ENCODE measurements at regions not wholly inside any gene's neighbourhood (a gene's known extent, or its start where the extent isn't known, plus 50 kb on each side); places are given as distances from the start of the nearest gene placed in this dataset.

DNA sequence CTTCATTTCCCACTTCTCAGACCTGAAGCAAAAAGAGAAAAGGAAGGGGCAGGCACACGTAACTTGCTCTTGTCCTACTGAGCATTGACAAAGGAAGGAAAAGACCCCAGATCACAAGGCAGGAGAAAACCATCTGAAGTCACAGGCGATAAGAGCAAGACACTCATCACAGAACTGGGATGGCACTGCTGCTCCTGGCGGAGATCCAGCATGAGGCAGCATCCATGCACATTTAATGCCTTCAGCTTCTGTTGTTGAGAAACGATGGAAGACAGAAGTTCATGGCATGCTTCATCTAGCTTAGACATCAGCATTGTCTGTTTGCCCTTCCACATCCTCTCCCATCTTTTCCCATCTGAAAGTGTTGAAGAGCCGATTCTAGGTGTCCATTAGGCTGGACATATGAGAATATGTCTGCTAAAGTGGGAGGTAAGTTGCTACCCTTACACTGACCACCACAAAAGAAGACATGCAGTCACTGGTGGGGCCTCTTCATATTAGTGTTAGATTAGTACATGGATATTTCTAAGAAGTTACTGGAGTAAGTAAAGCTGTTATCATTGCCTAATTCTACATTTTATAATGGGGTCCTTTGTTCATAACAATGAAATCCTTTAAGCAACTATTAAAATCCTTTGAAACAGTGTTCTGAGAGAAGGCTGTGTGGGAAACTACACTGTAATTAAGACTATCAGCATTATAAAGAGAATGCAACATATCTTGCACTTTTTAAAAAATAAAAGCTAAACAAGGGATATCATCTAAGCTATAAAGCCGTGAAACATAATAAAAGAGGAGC, 618.5 kb downstream of the C6orf118 start:
- Histone ChIP-seq H4K20me1 (ENCODE audit: insufficient read depth, low read length) (no peaks in the 10 kb centered on the region), H3K9me2 (replicated peaks; ENCODE audit: insufficient read depth, low read length) (no peaks in the 10 kb centered on the region), H3K9ac (ENCODE audit: low read length) (no peak overlapping the region), H3K4me2 (ENCODE audit: low read depth, low read length) (no peak overlapping the region), H3K27ac (ENCODE audit: low read length) (no peak overlapping the region), H3K27me3 (replicated peaks; ENCODE audit: insufficient read depth, low read length) (no peaks in the 10 kb centered on the region), H3K36me3 (replicated peaks; ENCODE audit: insufficient read depth, low read length) (no peaks in the 10 kb centered on the region), H2AFZ (ENCODE audit: low read length) (no peak overlapping the region), H3K79me2 (ENCODE audit: low read length) (no peaks in the 10 kb centered on the region), H3K4me1 (ENCODE audit: low read length) (no peaks in the 10 kb centered on the region), H3K9me3 (replicated peaks; ENCODE audit: insufficient read depth, low read length) (no peaks in the 10 kb centered on the region), H3K4me3 (ENCODE audit: low read length) (no peak overlapping the region), H3F3A (ENCODE audit: insufficient read depth, low read length) (no peaks in the 10 kb centered on the region)
- no peak for DNase-seq
- TF ChIP-seq EZH2 (optimal IDR thresholded peaks at IDR 0.05; ENCODE audit: low read depth, low read length) (no peak), CTCF (IDR thresholded peaks at IDR 0.05; ENCODE audit: low read length) (no peak), EZH2phosphoT487 (IDR thresholded peaks at IDR 0.05; ENCODE audit: low read length) (no peak)

DNA sequence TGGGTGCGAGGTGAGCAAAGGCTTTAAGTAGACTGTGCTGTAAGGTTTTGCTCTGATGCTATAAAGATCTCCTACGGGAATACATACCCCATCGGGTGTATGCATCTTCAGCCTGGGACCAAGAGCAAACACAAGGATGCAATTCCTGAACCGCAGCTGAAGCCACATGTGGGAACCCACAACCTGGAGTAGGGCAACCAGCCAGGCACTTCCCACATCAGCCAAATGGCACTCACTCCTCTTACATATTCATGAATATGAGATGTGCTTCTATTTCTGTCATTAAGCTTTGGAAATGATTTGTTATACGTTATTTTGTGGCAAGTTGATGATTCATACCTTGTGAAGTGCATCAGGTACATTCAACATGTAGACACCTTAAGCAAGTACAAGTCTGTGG, 619.2 kb downstream of the C6orf118 start:
- Histone ChIP-seq H3K36me3 (replicated peaks; ENCODE audit: insufficient read depth, low read length) (no peaks in the 10 kb centered on the region), H3K27me3 (replicated peaks; ENCODE audit: insufficient read depth, low read length) (no peaks in the 10 kb centered on the region), H3K79me2 (ENCODE audit: low read length) (no peaks in the 10 kb centered on the region), H3K4me2 (ENCODE audit: low read depth, low read length) (no peak overlapping the region), H3K9ac (ENCODE audit: low read length) (no peak overlapping the region), H3K9me2 (replicated peaks; ENCODE audit: insufficient read depth, low read length) (no peaks in the 10 kb centered on the region), H3F3A (ENCODE audit: insufficient read depth, low read length) (no peaks in the 10 kb centered on the region), H3K4me1 (ENCODE audit: low read length) (no peaks in the 10 kb centered on the region), H2AFZ (ENCODE audit: low read length) (no peak overlapping the region), H4K20me1 (ENCODE audit: insufficient read depth, low read length) (no peaks in the 10 kb centered on the region), H3K9me3 (replicated peaks; ENCODE audit: insufficient read depth, low read length) (no peaks in the 10 kb centered on the region), H3K27ac (ENCODE audit: low read length) (no peak overlapping the region), H3K4me3 (ENCODE audit: low read length) (no peak overlapping the region)
- DNase-seq, result no peak
- TF ChIP-seq EZH2phosphoT487 (IDR thresholded peaks at IDR 0.05; ENCODE audit: low read length), result no peak
- TF ChIP-seq CTCF (IDR thresholded peaks at IDR 0.05; ENCODE audit: low read length), result no peak
- TF ChIP-seq EZH2 (optimal IDR thresholded peaks at IDR 0.05; ENCODE audit: low read depth, low read length), result no peak

GRCh38 chr6:164665328-164665727, 644.1 kb downstream of the C6orf118 start:
- Histone ChIP-seq H3F3A (ENCODE audit: insufficient read depth, low read length) (no peaks in the 10 kb centered on the region), H3K36me3 (replicated peaks; ENCODE audit: insufficient read depth, low read length) (no peaks in the 10 kb centered on the region), H2AFZ (ENCODE audit: low read length) (no peak overlapping the region), H3K9ac (ENCODE audit: low read length) (no peak overlapping the region), H3K4me1 (ENCODE audit: low read length) (no peaks in the 10 kb centered on the region), H3K4me3 (ENCODE audit: low read length) (no peak overlapping the region), H3K9me2 (replicated peaks; ENCODE audit: insufficient read depth, low read length) (no peaks in the 10 kb centered on the region), H3K9me3 (replicated peaks; ENCODE audit: insufficient read depth, low read length) (no peaks in the 10 kb centered on the region), H3K27ac (ENCODE audit: low read length) (no peak overlapping the region), H4K20me1 (ENCODE audit: insufficient read depth, low read length) (no peaks in the 10 kb centered on the region), H3K79me2 (ENCODE audit: low read length) (no peaks in the 10 kb centered on the region), H3K4me2 (ENCODE audit: low read depth, low read length) (no peak overlapping the region), H3K27me3 (replicated peaks; ENCODE audit: insufficient read depth, low read length) (no peaks in the 10 kb centered on the region)
- no peak for TF ChIP-seq EZH2phosphoT487 (IDR thresholded peaks at IDR 0.05; ENCODE audit: low read length)
- TF ChIP-seq EZH2 (optimal IDR thresholded peaks at IDR 0.05; ENCODE audit: low read depth, low read length), result no peak
- DNase-seq, result no peak

DNA sequence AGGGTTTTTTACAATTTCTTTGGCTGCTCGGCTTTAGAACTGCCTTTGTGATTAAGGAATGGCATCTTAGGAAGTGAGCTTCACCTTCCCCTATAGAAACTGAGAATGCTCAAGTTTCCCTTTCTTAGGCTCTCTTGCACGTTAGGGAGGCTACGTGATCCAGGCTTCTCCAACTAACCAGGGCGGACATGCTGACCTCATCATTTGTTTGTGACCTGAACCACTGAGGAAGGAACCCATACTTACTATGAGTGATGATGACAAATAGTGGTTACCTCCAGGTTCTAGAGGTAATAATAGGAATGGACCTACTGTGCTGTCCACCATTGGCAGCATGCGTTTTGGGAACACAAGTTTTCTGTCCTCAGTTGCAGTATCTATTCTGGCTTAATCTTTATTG, 645.8 kb downstream of the C6orf118 start:
- H3K9ac ChIP-seq (ENCODE audit: low read length), result no peak overlapping the region
- H3K4me1 ChIP-seq (ENCODE audit: low read length), result no peaks in the 10 kb centered on the region
- TF ChIP-seq EZH2 (optimal IDR thresholded peaks at IDR 0.05; ENCODE audit: low read depth, low read length) (no peak), CTCF (IDR thresholded peaks at IDR 0.05; ENCODE audit: low read length) (no peak), EZH2phosphoT487 (IDR thresholded peaks at IDR 0.05; ENCODE audit: low read length) (no peak)
- H3K36me3 ChIP-seq (replicated peaks; ENCODE audit: insufficient read depth, low read length), result no peaks in the 10 kb centered on the region
- no peak for DNase-seq
- no peaks in the 10 kb centered on the region for H4K20me1 ChIP-seq (ENCODE audit: insufficient read depth, low read length)
- H3K27me3 ChIP-seq (replicated peaks; ENCODE audit: insufficient read depth, low read length), result no peaks in the 10 kb centered on the region
- H3F3A ChIP-seq (ENCODE audit: insufficient read depth, low read length), result no peaks in the 10 kb centered on the region
- H3K4me2 ChIP-seq (ENCODE audit: low read depth, low read length), result no peak overlapping the region
- H3K9me3 ChIP-seq (replicated peaks; ENCODE audit: insufficient read depth, low read length), result no peaks in the 10 kb centered on the region
- H2AFZ ChIP-seq (ENCODE audit: low read length), result no peak overlapping the region
- no peak overlapping the region for H3K27ac ChIP-seq (ENCODE audit: low read length)
- no peak overlapping the region for H3K4me3 ChIP-seq (ENCODE audit: low read length)
- no peaks in the 10 kb centered on the region for H3K9me2 ChIP-seq (replicated peaks; ENCODE audit: insufficient read depth, low read length)
- no peaks in the 10 kb centered on the region for H3K79me2 ChIP-seq (ENCODE audit: low read length)

All from MM.1S (cell line).